WTC11 (cell line): ENCODE measurements at regions not wholly inside any gene's neighbourhood (a gene's known extent, or its start where the extent isn't known, plus 50 kb on each side); places are given as distances from the start of the nearest gene placed in this dataset.

Experiments
- ATAC-seq: fragments of 200-7000 bp; cut with Tn5 transposase; 2 replicates; pipeline ENCODE4 v1.10.0; 2021; ENCODE audit warnings: mild to moderate bottlenecking, moderate library complexity
- CTCF ChIA-PET: fragments of 300-600 bp; sonication (Branson Sonifier 250); formaldehyde crosslinking; loops from one replicate; lab custom pipeline; 2021; ENCODE audit warnings: antibody characterized with exemption; lab: Charles Lee
- POLR2A ChIA-PET: fragments of 350-600 bp; sonication (Branson Sonifier 250); formaldehyde crosslinking; loops from one replicate; lab custom pipeline; 2021; ENCODE audit warnings: antibody characterized with exemption; lab: Charles Lee
- DNase-seq: peaks from one replicate; pipeline ENCODE4 v3.0.0; 2021; ENCODE audit warnings: low spot score
- H3K27ac Mint-ChIP-seq: 2 replicates; pipeline ENCODE4 v1.8.0; 2021; ENCODE audit warnings: mixed read lengths
- H3K27me3 Mint-ChIP-seq: 2 replicates; pipeline ENCODE4 v1.8.0; 2021; ENCODE audit warnings: low read depth, mild to moderate bottlenecking, moderate library complexity, mixed read lengths
- H3K36me3 Mint-ChIP-seq: 2 replicates; pipeline ENCODE4 v1.8.0; 2021; ENCODE audit warnings: mixed read lengths
- H3K4me1 Mint-ChIP-seq: 2 replicates; pipeline ENCODE4 v1.8.0; 2022; ENCODE audit warnings: mixed read lengths
- H3K4me3 Mint-ChIP-seq: 2 replicates; pipeline ENCODE4 v1.8.0; 2021; ENCODE audit warnings: mild to moderate bottlenecking, moderate library complexity, mixed read lengths
- H3K9me3 Mint-ChIP-seq: 2 replicates; pipeline ENCODE4 v1.8.0; 2021; ENCODE audit warnings: mixed read lengths
- ATF3 ChIP-seq: sonication (generic); formaldehyde crosslinking; conservative IDR thresholded peaks from 2 replicates; pipeline ENCODE4 v1.8.1; 2022; ENCODE audit warnings: mild to moderate bottlenecking, missing genetic modification reagents
- CREB1 ChIP-seq: sonication (generic); formaldehyde crosslinking; IDR thresholded peaks from 2 replicates; pipeline ENCODE4 v1.8.0; 2023; ENCODE audit warnings: mild to moderate bottlenecking, missing genetic modification reagents
- FOXP1 ChIP-seq: sonication (generic); formaldehyde crosslinking; IDR thresholded peaks from 2 replicates; pipeline ENCODE4 v1.8.0; 2022; ENCODE audit warnings: missing genetic modification reagents, mild to moderate bottlenecking, moderate library complexity, borderline replicate concordance
- HMGA2 ChIP-seq: fragments of 250-450 bp; sonication (Bioruptor Pico); IDR thresholded peaks from 2 replicates; pipeline ENCODE4 v1.4.0; 2021; ENCODE audit warnings: mild to moderate bottlenecking, moderate library complexity
- KAT7 ChIP-seq: sonication (generic); formaldehyde crosslinking; IDR thresholded peaks from 2 replicates; pipeline ENCODE4 v1.8.1; 2023; ENCODE audit warnings: missing genetic modification reagents, mild to moderate bottlenecking, borderline replicate concordance
- MAX ChIP-seq: sonication (generic); formaldehyde crosslinking; IDR thresholded peaks from 2 replicates; pipeline ENCODE4 v1.8.0; 2022; ENCODE audit warnings: mild to moderate bottlenecking, missing genetic modification reagents
- MXD4 ChIP-seq: fragments of 250-450 bp; sonication (Bioruptor Pico); IDR thresholded peaks from 2 replicates; pipeline ENCODE4 v1.8.0; 2021; ENCODE audit warnings: mild to moderate bottlenecking, moderate library complexity, borderline replicate concordance
- OVOL2 ChIP-seq: fragments of 250-450 bp; sonication (Bioruptor Pico); IDR thresholded peaks from 2 replicates; pipeline ENCODE4 v1.9.0; 2021; ENCODE audit warnings: mild to moderate bottlenecking, borderline replicate concordance
- RELA ChIP-seq: sonication (generic); formaldehyde crosslinking; IDR thresholded peaks from 2 replicates; pipeline ENCODE4 v1.8.1; 2022; ENCODE audit warnings: missing genetic modification reagents, mild to moderate bottlenecking, borderline replicate concordance
- TP53 ChIP-seq: sonication (generic); formaldehyde crosslinking; IDR thresholded peaks from 2 replicates; pipeline ENCODE4 v1.8.1; 2023; ENCODE audit warnings: mild to moderate bottlenecking, missing genetic modification reagents
- ZNF121 ChIP-seq: sonication (generic); formaldehyde crosslinking; IDR thresholded peaks from 2 replicates; pipeline ENCODE4 v1.8.0; 2023; ENCODE audit warnings: missing genetic modification reagents
- ZNF138 ChIP-seq: sonication (generic); formaldehyde crosslinking; conservative IDR thresholded peaks from 2 replicates; pipeline ENCODE4 v1.8.1; 2022; ENCODE audit warnings: mild to moderate bottlenecking, moderate library complexity, missing genetic modification reagents
- ZNF423 ChIP-seq: fragments of 250-450 bp; sonication (Bioruptor Pico); IDR thresholded peaks from 2 replicates; pipeline ENCODE4 v2.1.2; 2022; ENCODE audit warnings: mild to moderate bottlenecking, moderate library complexity
- TF ChIP-seq, protein P1 (sequence below): sonication (generic); formaldehyde crosslinking; IDR thresholded peaks from 2 replicates; pipeline ENCODE4 v1.8.0; 2022; ENCODE audit warnings: missing genetic modification reagents
- TF ChIP-seq, protein P2 (sequence below): sonication (generic); formaldehyde crosslinking; IDR thresholded peaks from 2 replicates; pipeline ENCODE4 v1.8.1; 2023; ENCODE audit warnings: mild to moderate bottlenecking, missing genetic modification reagents
- TF ChIP-seq, protein P3 (sequence below): sonication (generic); formaldehyde crosslinking; IDR thresholded peaks from 2 replicates; pipeline ENCODE4 v1.8.1; 2022; ENCODE audit warnings: low read depth, mild to moderate bottlenecking, moderate library complexity, missing genetic modification reagents, borderline replicate concordance
- TF ChIP-seq, protein P4 (sequence below): sonication (generic); formaldehyde crosslinking; IDR thresholded peaks from 2 replicates; pipeline ENCODE4 v1.8.1; 2022; ENCODE audit warnings: mild to moderate bottlenecking, missing genetic modification reagents, moderate library complexity, borderline replicate concordance

- TF ChIP-seq RELA (CRISPR knock-in tag): no peak
- TF ChIP-seq, protein P1, sequence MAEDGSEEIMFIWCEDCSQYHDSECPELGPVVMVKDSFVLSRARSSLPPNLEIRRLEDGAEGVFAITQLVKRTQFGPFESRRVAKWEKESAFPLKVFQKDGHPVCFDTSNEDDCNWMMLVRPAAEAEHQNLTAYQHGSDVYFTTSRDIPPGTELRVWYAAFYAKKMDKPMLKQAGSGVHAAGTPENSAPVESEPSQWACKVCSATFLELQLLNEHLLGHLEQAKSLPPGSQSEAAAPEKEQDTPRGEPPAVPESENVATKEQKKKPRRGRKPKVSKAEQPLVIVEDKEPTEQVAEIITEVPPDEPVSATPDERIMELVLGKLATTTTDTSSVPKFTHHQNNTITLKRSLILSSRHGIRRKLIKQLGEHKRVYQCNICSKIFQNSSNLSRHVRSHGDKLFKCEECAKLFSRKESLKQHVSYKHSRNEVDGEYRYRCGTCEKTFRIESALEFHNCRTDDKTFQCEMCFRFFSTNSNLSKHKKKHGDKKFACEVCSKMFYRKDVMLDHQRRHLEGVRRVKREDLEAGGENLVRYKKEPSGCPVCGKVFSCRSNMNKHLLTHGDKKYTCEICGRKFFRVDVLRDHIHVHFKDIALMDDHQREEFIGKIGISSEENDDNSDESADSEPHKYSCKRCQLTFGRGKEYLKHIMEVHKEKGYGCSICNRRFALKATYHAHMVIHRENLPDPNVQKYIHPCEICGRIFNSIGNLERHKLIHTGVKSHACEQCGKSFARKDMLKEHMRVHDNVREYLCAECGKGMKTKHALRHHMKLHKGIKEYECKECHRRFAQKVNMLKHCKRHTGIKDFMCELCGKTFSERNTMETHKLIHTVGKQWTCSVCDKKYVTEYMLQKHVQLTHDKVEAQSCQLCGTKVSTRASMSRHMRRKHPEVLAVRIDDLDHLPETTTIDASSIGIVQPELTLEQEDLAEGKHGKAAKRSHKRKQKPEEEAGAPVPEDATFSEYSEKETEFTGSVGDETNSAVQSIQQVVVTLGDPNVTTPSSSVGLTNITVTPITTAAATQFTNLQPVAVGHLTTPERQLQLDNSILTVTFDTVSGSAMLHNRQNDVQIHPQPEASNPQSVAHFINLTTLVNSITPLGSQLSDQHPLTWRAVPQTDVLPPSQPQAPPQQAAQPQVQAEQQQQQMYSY (CRISPR knock-in tag): no peak
Observed at GRCh38 chr3:18813300-18813699, 335.0 kb upstream of the KCNH8 start (continued).

GRCh38 chr3:18812316-18812715 is 336.0 kb upstream of the KCNH8 start:
- POLR2A ChIA-PET: no interaction called here
- no peak for DNase-seq
- H3K36me3 Mint-ChIP-seq: no peaks in the 10 kb centered on the region
- H3K9me3 Mint-ChIP-seq: no peaks in the 10 kb centered on the region; the same call in 1 of the 2 replicates
- H3K27me3 Mint-ChIP-seq: no peaks in the 10 kb centered on the region; the same call in 1 of the 2 replicates
- TF ChIP-seq ZNF121 (CRISPR knock-in tag): no peak
- no peak for TF ChIP-seq MAX (CRISPR knock-in tag)
- TF ChIP-seq, protein P2, sequence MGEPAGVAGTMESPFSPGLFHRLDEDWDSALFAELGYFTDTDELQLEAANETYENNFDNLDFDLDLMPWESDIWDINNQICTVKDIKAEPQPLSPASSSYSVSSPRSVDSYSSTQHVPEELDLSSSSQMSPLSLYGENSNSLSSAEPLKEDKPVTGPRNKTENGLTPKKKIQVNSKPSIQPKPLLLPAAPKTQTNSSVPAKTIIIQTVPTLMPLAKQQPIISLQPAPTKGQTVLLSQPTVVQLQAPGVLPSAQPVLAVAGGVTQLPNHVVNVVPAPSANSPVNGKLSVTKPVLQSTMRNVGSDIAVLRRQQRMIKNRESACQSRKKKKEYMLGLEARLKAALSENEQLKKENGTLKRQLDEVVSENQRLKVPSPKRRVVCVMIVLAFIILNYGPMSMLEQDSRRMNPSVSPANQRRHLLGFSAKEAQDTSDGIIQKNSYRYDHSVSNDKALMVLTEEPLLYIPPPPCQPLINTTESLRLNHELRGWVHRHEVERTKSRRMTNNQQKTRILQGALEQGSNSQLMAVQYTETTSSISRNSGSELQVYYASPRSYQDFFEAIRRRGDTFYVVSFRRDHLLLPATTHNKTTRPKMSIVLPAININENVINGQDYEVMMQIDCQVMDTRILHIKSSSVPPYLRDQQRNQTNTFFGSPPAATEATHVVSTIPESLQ (CRISPR knock-in tag): no peak
- no peak for TF ChIP-seq KAT7
- no peak for TF ChIP-seq MXD4 (CRISPR knock-in tag)
- H3K27ac Mint-ChIP-seq: no peak overlapping the region
- CTCF ChIA-PET: no interaction called here
- no peak for ATAC-seq
- H3K4me1 Mint-ChIP-seq: peaks cover 7% of the 10 kb centered on the region; the same call in 1 of the 2 replicates
- no peak overlapping the region for H3K4me3 Mint-ChIP-seq

DNA sequence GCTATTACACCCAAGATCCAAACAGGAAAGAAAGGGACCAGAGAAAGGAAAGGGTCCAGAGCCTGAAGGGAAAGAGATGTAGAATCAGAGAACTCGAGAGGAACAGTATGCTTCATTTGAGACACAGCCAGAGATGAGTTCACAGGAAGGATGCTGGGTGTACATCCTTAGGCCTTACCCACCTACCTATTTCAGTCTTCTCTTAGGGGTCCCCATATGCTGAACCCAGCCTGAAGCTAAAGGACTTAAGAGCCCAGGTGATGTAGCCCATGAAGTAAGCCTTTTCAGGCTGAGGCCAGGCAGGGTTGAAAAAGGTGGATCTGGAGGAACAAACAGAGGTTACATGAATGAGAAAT is 338.0 kb upstream of the KCNH8 start:
- Mint-ChIP-seq H3K9me3 (no peaks in the 10 kb centered on the region; the same call in 1 of the 2 replicates), H3K27me3 (no peaks in the 10 kb centered on the region; the same call in 1 of the 2 replicates), H3K4me3 (no peak overlapping the region), H3K4me1 (peaks cover 7% of the 10 kb centered on the region; the same call in 1 of the 2 replicates), H3K27ac (no peak overlapping the region), H3K36me3 (no peaks in the 10 kb centered on the region)
- no peak for ATAC-seq
- no peak for TF ChIP-seq FOXP1
- TF ChIP-seq TP53 (CRISPR knock-in tag): no peak
- no peak for TF ChIP-seq HMGA2
- no peak for TF ChIP-seq ATF3 (CRISPR knock-in tag)
- no peak for TF ChIP-seq ZNF423
- TF ChIP-seq OVOL2 (CRISPR knock-in tag): no peak
- TF ChIP-seq, protein P3, sequence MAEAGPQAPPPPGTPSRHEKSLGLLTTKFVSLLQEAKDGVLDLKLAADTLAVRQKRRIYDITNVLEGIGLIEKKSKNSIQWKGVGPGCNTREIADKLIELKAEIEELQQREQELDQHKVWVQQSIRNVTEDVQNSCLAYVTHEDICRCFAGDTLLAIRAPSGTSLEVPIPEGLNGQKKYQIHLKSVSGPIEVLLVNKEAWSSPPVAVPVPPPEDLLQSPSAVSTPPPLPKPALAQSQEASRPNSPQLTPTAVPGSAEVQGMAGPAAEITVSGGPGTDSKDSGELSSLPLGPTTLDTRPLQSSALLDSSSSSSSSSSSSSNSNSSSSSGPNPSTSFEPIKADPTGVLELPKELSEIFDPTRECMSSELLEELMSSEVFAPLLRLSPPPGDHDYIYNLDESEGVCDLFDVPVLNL (CRISPR knock-in tag): no peak
- no peak for TF ChIP-seq ZNF138
- TF ChIP-seq, protein P4, sequence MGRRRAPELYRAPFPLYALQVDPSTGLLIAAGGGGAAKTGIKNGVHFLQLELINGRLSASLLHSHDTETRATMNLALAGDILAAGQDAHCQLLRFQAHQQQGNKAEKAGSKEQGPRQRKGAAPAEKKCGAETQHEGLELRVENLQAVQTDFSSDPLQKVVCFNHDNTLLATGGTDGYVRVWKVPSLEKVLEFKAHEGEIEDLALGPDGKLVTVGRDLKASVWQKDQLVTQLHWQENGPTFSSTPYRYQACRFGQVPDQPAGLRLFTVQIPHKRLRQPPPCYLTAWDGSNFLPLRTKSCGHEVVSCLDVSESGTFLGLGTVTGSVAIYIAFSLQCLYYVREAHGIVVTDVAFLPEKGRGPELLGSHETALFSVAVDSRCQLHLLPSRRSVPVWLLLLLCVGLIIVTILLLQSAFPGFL (CRISPR knock-in tag): no peak
- TF ChIP-seq CREB1 (CRISPR knock-in tag): no peak
- ChIA-PET POLR2A (no interaction called here), CTCF (no interaction called here)
- no peak for DNase-seq
